G401 (cell line): ENCODE measurements at regions not wholly inside any gene's neighbourhood (a gene's known extent, or its start where the extent isn't known, plus 50 kb on each side); places are given as distances from the start of the nearest gene placed in this dataset.
"Not testable (repeated sequence)": the region's sequence is repeated elsewhere in the genome, so short reads cannot be mapped to it uniquely, and the experiment has no call there.

Experiments
- DNase-seq: peaks from one replicate; pipeline ENCODE4 v3.0.0-alpha.2; 2015; ENCODE audit warnings: low spot score
- in situ Hi-C: cut with HindIII; loops from 2 replicates; pipeline ENCODE4 v1.10.0; 2016; ENCODE audit warnings: low sequenced_read_pairs, mixed read lengths

- no peak for DNase-seq
- in situ Hi-C loops, result no loop called here
These were observed 447.8 kb upstream of the MKI67 start for GRCh38 chr10:128573986-128574385.

- in situ Hi-C loops, result no loop called here
- no peak for DNase-seq
These were observed 448.5 kb upstream of the MKI67 start for GRCh38 chr10:128574581-128575210.

DNA sequence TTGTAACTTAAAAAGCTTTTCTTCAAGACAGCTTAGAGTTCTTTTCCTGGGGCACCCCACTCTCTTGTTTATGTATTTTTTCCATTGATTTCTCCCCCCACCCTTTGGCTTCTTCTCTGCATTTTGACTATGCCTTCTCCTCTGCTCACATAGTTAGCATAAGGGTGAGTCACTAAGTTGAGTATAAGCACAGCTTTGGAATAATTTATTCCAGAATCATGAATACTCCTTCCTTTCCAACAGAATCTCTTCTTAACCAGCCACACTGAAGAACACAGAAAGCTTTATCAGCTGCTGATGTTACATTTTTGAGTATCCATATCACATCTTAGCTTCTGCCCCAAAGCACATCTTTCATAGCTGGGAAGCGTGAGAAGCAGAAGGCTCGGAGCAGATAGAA is 449.5 kb upstream of the MKI67 start:
- in situ Hi-C loops, result no loop called here
- DNase-seq, result no peak

GRCh38 chr10:128576336-128576735 is 450.1 kb upstream of the MKI67 start:
- in situ Hi-C loops, result no loop called here
- DNase-seq, result no peak

DNA sequence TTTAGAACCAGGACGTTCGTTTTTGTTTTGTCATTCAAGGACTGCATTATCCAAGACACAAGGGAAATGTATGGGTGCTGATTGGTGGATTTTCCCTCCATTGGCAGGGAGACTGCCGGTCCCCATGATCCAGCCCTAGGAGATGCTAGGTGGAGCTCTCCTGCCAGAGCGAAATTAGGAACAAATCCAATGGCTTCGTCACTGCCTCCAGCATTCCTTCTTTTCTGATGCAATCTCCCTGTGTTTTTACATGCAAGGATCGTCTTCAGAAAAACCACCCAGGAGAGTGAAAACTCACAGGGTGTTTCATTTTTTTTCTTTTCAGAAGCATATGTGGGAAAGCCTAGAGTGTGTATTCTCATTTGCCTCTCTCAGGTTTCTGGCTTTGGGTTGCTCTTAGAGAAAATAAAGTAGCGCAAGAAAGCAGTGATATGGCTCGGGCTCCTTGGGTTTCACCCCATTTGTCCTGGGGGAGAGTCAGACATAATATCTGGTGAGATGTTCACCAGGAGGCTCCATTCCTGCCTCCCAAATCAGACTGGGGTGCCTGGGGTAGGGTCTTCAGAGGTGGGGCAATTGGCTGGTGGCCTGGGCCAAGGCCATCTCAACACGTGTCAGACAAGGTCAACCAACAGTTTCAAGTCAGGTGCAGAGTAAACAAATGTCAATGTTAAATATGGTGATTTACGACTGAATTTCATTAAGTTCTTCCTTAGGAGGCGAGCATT is 450.9 kb upstream of the MKI67 start:
- no peak for DNase-seq
- in situ Hi-C loops, result no loop called here

GRCh38 chr10:128577958-128578750 is 451.9 kb upstream of the MKI67 start:
- no peak for DNase-seq
- in situ Hi-C loops, result no loop called here

DNA sequence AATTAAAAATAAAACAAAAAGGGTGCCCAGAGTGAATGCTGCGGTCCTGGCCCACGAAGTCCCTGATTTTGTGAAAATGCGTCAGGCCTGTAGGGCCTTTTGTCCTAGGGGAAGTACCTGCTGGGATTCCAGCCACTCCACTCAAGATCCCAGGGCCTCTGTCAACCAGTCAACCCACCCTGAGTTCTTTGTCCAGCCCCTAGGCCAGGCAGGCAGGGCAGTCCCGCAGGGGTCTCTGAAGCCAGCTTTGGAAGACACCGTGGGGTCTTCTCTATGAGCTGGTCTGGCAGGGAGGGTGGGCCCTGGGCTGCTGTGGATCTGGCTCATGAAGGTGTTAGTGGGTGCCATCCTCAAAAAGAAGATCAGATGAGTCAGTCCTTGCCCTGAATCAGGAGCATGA is 452.5 kb upstream of the MKI67 start:
- no peak for DNase-seq

GRCh38 chr10:128579280-128579865 is 453.1 kb upstream of the MKI67 start:
- DNase-seq, result no peak
- in situ Hi-C loops, result no loop called here

More for the DNA sequence above, 452.5 kb upstream of the MKI67 start:
- in situ Hi-C loops, result no loop called here

GRCh38 chr10:128579901-128580300 is 453.7 kb upstream of the MKI67 start:
- no peak for DNase-seq
- in situ Hi-C loops, result no loop called here

GRCh38 chr10:128583125-128583524 is 456.9 kb upstream of the MKI67 start:
- in situ Hi-C loops, DNase-seq: not testable (repeated sequence)

- in situ Hi-C loops, DNase-seq: not testable (repeated sequence)
These were observed 460.4 kb upstream of the MKI67 start for GRCh38 chr10:128586599-128586998.

DNA sequence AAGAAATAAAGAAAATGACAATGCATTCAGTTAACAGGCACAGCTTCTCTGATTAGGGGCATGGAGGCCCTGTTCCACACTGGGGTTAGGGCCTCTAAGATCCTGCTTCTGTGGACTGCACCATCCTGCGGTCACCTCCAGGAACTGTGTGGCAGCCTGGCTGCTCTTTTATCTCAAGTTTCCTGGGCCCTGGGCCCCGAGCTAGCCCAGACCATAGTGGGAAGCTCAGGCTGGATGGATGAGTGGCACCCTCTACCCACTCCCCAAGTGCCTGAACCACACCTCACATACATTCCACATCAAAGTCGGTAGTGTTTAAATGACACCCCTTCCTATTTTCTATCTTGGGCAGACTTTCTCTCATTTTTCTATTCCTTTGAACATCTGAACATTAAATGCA is 461.5 kb upstream of the MKI67 start:
- no peak for DNase-seq
- in situ Hi-C loops, result no loop called here

GRCh38 chr10:128588402-128588801 is 462.2 kb upstream of the MKI67 start:
- in situ Hi-C loops, result no loop called here
- no peak for DNase-seq

GRCh38 chr10:128594688-128595087 is 468.5 kb upstream of the MKI67 start:
- DNase-seq, result no peak
- in situ Hi-C loops, result no loop called here

DNA sequence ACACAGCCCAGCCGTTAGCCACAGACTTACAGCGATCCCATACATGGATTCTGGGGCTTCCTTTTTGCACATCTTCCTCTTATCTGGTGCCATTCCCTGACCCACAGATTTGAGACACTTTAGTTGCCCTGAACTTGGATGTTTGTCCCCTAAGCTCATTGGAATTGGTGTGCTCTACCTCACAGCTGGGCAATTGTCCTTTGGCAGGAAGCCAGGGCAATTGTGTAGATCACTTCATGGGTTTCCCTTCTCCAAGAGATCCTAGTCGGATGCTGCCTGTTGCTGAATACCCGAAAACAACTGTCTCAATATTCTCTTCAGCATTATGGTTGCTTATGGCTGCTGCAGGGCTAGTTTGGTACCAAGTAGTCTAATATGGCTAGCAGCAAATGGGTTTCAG is 470.7 kb upstream of the MKI67 start:
- in situ Hi-C loops, result no loop called here

DNA sequence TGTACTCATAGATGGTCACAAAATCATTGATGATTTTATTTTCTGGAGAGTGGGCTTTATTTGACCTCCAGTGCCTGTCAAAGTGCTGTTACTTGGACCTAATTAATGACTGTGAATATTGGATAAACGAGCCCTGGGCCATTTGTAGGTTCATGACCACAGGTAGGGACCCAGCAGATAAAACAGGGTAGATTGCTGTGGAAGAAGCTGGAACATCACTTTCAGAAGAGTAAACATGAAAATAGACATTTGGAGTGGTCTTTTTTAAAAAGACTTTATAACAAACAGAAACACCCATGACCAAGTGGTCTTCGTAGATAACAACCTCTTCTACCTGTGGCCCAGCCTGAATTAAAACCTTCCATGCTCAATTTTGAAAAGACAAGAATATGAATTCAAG is 472.8 kb upstream of the MKI67 start:
- DNase-seq, result no peak
- in situ Hi-C loops, result no loop called here

More for the DNA sequence above, 470.7 kb upstream of the MKI67 start:
- DNase-seq, result no peak

DNA sequence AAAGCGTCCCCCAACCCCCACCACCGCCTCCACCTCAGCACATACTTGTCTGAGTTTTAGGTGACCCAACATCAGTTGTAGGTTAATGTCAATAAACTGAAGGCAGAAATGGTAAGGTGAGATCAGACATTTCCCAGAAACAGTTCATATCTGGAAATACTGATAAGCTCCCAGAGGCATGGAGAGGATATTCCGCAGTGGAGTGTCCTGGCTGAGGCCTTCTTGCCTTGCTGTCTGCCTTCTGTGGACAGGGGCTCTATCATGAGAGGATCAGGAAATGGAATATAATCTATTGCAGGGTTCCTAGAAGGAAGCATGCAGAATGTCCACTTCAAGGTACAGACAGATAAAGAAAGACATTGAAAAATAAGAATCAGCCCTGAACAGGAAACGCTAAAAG is 473.3 kb upstream of the MKI67 start:
- in situ Hi-C loops, result no loop called here
- no peak for DNase-seq

GRCh38 chr10:128602183-128602582 is 476.0 kb upstream of the MKI67 start:
- no peak for DNase-seq
- in situ Hi-C loops, result no loop called here

GRCh38 chr10:128604025-128604424 is 477.8 kb upstream of the MKI67 start:
- in situ Hi-C loops, result no loop called here

DNA sequence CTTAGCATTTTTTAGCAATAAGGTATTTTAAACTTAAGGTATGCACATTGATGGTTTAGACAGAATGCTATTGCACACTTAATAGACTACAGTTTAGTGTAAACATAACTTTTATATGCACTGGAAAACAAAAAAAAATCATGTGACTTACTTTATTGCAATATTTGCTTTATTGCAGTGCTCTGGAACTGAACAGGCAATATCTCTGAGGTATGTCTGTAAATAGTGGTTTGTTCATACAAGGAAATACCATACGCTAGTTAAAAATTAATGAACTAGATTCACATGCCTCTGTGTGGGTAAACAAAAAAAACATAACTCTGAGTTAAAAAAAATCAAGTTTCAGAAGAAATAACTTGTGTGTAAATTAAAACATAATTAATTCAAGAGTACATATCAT is 479.0 kb upstream of the MKI67 start:
- DNase-seq, result no peak

More at GRCh38 chr10:128604025-128604424, 477.8 kb upstream of the MKI67 start:
- DNase-seq, result no peak

More for the DNA sequence above, 479.0 kb upstream of the MKI67 start:
- in situ Hi-C loops, result no loop called here
